GM12865 (cell line): ENCODE measurements at regions not wholly inside any gene's neighbourhood (a gene's known extent, or its start where the extent isn't known, plus 50 kb on each side); places are given as distances from the start of the nearest gene placed in this dataset.

ENCODE experiments used
- DNase-seq: peaks from one replicate; pipeline ENCODE4 v3.0.0; 2010; ENCODE audit warnings: low read depth
- H3K4me3 ChIP-seq: 2 replicates; pipeline ENCODE4 v1.5.1; 2011; ENCODE audit warnings: mild to moderate bottlenecking, low read depth, low read length, control low read depth
- TF ChIP-seq, protein P1 (sequence below): IDR thresholded peaks from 2 replicates; pipeline ENCODE4 v1.5.1; 2011; ENCODE audit warnings: low read length, control low read depth, low read depth, inconsistent platforms; ENCODE audit not compliant: insufficient read depth; ENCODE audit errors: missing control alignments

- no peak overlapping the region for H3K4me3 ChIP-seq
- DNase-seq: no peak
- TF ChIP-seq, protein P1, sequence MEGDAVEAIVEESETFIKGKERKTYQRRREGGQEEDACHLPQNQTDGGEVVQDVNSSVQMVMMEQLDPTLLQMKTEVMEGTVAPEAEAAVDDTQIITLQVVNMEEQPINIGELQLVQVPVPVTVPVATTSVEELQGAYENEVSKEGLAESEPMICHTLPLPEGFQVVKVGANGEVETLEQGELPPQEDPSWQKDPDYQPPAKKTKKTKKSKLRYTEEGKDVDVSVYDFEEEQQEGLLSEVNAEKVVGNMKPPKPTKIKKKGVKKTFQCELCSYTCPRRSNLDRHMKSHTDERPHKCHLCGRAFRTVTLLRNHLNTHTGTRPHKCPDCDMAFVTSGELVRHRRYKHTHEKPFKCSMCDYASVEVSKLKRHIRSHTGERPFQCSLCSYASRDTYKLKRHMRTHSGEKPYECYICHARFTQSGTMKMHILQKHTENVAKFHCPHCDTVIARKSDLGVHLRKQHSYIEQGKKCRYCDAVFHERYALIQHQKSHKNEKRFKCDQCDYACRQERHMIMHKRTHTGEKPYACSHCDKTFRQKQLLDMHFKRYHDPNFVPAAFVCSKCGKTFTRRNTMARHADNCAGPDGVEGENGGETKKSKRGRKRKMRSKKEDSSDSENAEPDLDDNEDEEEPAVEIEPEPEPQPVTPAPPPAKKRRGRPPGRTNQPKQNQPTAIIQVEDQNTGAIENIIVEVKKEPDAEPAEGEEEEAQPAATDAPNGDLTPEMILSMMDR: no peak
Observed at GRCh38 chr1:232751393-232752140, 53.6 kb upstream of the MAP10 start.

DNA sequence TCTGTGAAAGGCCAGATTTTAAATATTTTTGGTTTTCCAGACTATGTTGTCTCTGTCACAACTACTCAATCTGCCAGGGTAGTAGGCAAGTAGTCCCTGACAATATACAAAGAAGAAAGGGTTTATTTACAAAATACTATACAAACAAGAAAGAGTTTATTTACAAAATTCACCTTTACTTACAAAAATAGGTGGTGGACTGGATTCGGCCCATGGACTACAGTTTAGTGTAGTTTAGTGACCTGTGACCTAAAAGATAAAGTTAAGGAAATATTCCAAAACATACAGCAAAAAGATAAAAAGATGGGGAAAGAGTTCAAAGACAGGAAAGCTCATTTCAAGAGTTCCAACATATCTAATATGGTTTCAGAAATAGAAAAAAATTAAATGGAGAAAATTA lies 52.9 kb upstream of the MAP10 start:
- DNase-seq: no peak
- no peak overlapping the region for H3K4me3 ChIP-seq
- TF ChIP-seq, protein P1: no peak

- TF ChIP-seq, protein P1: no peak
- no peak overlapping the region for H3K4me3 ChIP-seq
- no peak for DNase-seq
Observed at GRCh38 chr1:232754930-232755329, 50.3 kb upstream of the MAP10 start.
